GM18502 (cell line): ENCODE measurements at regions not wholly inside any gene's neighbourhood (a gene's known extent, or its start where the extent isn't known, plus 50 kb on each side); places are given as distances from the start of the nearest gene placed in this dataset.
"Not testable (repeated sequence)": the region's sequence is repeated elsewhere in the genome, so short reads cannot be mapped to it uniquely, and the experiment has no call there.

Experiments used
- ATAC-seq: cut with Tn5 transposase; IDR thresholded peaks from one replicate; pipeline ENCODE4 v1.9.1; 2021; ENCODE audit warnings: mild to moderate bottlenecking; ENCODE audit not compliant: unreplicated experiment, poor library complexity

DNA sequence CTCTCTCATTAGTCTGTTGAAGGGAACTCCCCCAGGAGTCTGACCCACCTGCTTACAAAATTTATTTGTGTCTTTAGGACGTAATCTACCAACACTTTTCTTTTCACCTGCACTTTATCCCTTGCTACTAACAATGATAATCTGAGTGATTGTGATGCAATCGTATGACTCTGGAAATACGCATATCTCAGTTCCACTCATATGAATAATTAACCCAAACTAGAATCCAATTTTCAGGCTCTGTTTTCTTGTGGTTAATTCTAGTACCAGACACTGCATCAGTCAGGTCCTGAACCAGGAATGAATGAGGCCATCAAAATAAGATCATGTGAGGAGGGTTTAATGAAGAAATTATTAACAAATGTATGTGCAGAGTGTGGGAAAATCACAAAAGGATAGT, 158.4 kb upstream of the SRD5A2 start:
- ATAC-seq: no peak

DNA sequence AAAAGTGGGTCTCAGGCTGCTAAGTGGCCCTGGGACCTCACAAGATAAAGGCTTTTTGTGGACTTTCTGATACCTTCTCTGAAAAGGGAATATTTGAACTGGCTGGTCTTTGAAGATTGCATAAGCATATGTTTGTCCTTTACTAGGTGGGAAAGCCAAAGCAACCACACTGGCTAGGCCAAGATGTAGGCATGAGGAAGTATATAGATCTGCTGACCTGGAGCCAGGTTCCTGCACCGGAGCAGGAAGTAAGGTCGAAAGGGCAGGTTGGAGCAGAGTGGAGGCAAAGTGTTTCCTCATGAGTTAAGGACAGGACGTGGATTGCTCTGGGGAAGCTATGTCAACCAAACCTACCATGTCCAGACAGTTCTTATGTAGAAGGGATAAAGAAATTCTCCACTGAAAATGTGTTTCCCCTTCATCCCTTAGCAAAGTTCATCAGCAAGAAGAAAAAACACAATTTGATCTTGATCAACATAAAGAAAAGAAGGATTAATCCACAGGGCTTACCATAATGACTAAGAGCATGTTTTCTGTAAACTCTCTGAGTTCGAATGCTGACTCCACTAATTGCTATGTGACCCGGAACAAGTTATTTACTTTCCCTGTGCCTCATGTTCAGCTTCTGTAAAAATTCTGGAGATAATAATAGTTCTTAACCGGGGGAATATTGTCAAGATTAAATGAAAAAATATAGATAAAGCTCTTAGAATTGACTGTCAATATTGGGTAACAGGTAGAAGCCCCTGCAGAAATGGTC, 156.1 kb upstream of the SRD5A2 start:
- no peak for ATAC-seq

- no peak for ATAC-seq
Observed at GRCh38 chr2:31735716-31736115, 155.0 kb upstream of the SRD5A2 start.

DNA sequence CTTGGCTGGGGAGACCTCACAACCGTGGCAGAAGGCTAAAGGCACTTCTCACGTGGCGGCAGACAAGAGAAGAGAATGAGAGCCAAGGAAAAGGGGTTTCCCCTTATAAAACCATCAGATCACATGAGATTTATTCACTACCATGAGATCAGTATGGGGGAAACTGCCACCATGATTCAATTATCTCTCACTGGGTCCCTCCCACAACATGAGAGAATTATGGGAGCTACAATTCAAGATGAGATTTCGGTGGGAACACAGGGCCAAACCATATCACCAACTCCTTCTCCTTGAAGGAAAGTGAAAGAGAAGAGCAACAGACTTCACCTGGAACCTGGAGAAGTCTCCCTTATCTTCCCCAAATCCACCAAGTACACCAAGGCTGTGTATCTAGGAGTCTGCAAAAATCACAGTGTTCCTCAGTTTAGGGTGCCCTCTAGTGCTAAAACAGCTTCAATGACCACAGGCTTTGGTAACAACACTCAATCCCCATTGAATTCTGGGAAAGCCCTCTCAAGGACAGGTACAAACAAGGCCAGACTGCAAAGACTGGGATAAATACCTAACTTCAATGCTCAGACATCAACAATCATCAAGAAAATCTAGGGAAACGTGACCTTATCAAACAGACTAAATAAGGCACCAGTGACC, 148.8 kb upstream of the SRD5A2 start:
- ATAC-seq: no peak

DNA sequence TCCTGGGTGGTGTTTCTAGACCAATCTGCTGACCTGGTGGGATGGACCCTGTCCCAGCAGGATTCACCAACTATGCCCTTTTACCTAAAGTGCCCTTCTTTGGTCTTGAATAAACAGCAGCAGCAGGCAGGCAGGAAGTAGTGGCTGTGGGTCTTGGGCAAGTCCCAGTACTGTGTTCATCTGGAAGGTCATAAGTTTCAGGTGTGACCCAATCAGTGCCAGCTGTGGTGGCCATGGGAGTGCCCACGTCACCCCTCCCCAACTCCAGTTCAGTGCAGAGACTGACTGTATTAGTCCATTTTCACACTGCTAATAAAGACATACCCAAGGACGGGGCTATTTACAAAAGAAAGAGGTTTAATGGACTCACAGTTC, 148.3 kb upstream of the SRD5A2 start:
- ATAC-seq: no peak

DNA sequence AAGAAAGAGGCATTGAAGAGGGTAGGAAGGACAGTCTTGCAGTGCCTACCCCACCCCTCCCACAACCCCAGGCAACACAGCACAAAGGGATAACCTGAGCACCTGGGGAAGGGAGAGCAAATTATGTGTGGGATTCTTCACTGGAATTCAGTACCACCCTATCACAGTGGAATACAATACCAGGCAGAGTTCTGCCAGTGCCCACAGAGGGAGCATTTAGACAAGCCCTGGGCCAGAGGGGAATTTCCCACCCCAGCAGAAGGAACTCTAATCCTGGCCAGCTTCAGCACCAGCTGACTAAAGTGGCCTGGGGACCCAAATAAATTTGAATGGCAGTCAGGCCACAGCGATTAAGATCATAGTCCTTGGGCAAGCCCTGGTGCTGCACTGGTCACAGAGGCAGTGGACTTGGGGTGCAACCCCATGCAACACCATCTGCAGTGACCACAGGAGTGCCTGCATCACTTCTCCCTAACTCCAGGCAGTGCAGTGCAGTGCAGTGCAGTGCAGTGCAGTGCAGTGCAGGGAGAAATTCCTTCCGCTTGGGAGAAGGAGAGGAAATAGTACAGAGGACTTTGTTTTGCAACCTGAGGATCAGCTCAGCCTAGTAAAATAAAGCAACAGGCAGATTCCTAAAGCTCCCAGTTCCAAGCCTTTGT, 147.8 kb upstream of the SRD5A2 start:
- no peak for ATAC-seq

GRCh38 chr2:31726457-31726856, 145.7 kb upstream of the SRD5A2 start:
- no peak for ATAC-seq

DNA sequence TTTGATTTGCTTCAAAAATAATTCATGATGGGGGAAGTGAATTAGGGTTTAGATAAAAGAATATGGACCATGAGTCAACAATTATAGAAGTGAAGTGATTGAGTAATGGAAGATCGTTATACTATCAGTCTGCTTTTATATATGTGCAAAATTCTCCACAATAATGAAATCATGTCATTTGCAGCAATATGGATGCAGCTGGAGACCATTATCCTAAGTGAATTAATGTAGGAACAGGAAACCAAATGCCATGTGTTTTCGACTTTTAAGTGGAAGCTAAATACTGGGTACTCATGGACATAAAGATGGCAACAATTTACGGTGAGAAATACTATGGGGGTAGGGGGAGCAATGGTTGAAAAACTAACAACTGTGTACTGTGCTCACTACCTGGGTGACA, 144.7 kb upstream of the SRD5A2 start:
- no peak for ATAC-seq

- ATAC-seq: no peak
Observed at GRCh38 chr2:31711737-31712136, 131.0 kb upstream of the SRD5A2 start.

- no peak for ATAC-seq
Observed at GRCh38 chr2:31710121-31710520, 129.4 kb upstream of the SRD5A2 start.

- no peak for ATAC-seq
Observed at GRCh38 chr2:31707992-31708391, 127.3 kb upstream of the SRD5A2 start.

DNA sequence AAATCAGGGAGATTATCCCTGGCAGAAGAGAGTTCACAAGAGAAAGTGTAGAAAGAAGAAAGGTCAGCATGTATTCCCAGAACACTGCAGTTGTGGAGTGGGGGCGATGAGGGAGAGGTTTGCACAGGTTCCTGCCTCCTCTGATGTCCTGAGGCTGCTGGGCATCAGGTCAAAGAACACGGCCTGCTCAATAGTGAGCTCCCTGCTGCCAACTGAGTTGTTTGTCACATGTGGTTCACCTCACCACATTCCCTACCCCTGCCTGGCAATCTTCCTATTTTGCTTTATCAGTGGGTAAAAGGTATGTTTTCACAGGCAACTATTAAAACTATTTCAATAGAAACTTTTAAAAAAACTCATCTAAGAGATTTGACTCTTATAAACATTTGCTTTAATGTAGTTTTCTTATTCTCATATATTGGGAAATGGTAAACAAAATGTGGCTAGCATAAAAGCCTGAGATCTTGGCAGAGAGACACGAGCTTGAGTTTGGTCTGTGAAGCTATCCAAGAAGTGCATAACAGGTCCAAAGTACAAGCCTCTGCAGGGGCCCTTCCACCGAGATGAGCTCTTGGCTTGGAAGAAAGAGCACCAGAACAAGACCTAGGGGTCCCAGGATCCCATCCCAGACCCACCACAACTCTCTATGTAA, 123.9 kb upstream of the SRD5A2 start:
- ATAC-seq: no peak

- ATAC-seq: no peak
Observed at GRCh38 chr2:31703253-31703652, 122.5 kb upstream of the SRD5A2 start.

DNA sequence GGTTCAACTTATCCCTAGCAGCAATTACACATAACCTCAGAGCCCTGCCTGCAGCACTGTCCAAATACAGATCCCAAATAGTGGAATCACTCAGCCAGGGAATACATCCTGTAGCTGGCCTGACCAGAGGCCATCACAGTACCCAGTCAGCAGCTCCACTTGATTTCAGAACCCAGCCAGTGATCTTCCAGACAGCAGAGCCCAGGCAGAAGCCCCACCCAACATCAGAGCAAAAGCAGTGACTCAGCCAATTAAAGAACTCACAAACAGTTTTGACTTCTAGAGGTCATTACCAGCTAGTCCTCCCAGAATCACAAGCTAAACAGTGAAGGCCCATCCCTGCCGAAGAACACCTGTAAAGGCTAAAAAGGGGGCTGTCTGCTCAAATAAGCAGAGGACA, 118.0 kb upstream of the SRD5A2 start:
- ATAC-seq: no peak

DNA sequence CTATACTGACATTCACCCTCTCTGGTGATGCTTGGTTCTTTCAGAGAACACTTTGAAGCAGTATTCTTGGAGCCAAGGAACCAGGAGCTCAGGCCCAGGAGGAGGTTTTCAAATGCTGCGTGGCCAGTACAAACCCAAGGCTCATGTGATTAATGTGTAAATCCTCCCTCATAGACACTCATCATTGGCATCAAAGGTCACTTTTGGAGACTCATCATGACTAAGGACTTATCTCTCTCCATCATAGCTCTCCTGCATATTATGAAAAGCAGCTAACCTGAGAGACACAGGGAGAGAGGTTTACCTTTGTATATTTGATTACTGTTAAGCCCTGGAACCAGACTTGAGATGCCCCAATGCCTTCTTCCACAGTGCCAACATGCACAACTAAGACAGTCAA, 115.3 kb upstream of the SRD5A2 start:
- no peak for ATAC-seq

- ATAC-seq: no peak
Observed at GRCh38 chr2:31694444-31694843, 113.7 kb upstream of the SRD5A2 start.

DNA sequence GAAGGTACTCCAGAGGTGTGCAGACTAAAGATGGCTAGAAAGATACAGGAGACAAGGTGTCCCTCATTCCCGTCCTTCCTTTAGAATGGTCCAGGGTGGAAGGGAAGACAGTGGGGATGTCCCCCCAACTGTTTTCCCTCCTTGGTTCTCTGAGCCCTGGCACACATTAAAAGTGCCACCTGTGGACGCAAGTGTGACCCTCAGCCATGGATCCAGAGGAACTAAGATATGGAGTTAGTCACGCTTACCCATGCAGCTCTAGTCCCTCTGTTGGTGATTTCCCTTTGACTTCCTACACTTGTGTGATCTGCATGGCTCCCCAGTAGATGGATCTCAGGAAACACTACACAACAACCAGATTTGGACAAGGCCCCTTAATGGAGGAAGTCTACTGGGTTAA, 113.1 kb upstream of the SRD5A2 start:
- ATAC-seq: no peak

DNA sequence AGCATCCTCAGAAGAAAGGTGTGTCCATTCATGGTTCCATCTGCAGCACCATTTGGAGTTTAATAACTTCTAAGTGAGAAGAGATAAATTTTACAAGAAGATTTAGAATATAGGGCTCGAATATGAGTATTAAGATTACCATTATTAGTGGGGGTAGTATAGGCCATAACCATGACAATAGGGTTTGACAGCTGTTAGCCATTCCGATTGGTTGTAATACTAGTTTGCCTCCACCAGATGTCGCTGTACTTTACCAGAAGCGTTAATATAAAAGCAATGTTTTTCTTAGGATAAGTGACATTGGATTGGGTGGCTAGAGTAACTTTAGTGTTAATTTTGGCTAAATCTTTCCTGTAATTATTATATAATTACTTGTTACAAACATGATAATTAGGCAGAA, 107.5 kb upstream of the SRD5A2 start:
- ATAC-seq: no peak

DNA sequence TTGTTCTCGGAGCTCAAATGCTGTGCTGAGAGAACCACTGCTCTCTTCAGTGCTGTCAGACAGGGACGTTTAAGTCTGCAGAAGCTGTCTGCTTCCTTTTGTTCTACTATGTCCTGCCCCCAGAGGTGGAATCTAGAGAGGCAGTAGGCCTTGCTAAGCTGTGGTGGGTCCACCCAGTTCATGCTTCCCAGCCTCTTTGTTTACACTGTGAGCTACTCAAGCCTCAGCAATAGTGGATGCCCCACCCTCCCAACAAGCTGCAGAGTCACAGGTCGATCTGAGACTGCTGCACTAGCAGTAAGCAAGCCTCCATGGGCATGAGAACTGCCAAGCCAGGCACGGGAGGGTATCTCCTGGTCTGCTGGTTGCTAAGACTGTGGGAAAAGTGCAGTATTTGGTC, 102.8 kb upstream of the SRD5A2 start:
- ATAC-seq: not testable (repeated sequence)

GRCh38 chr2:31675485-31675901, 94.8 kb upstream of the SRD5A2 start:
- ATAC-seq: no peak

GRCh38 chr2:31674446-31674845, 93.7 kb upstream of the SRD5A2 start:
- no peak for ATAC-seq
